ENCODE measurements at regions not wholly inside any gene's neighbourhood (a gene's known extent, or its start where the extent isn't known, plus 50 kb on each side); places are given as distances from the start of the nearest gene placed in this dataset.
"Not testable (repeated sequence)": the region's sequence is repeated elsewhere in the genome, so short reads cannot be mapped to it uniquely, and the experiment has no call there.

DNA sequence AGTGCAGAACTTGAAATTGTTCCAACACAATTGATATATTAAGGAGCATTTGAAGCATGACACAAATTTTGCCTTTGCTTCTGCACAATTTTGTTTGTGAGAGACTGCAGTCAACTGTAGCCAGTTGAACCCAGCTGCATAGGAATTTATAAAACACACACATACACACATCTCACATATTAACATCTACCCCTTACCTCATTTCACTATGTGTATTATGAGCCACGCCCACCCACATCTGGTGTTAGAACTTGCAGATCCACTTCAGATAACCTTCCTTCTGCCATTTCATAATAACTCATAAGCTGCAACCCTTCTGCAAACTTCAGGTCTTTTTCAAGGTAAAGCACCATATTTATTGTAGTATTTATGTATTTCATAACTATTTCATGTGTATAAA lies 188.1 kb upstream of the WDFY3 start:
- Histone ChIP-seq H3K27ac (ENCODE audit: low read depth, low read length) (no peak overlapping the region), H3K4me1 (ENCODE audit: control insufficient read depth, insufficient read depth, low read length) (no peaks in the 10 kb centered on the region), H3K36me3 (ENCODE audit: control insufficient read depth, insufficient read depth, low read length) (no peaks in the 10 kb centered on the region), H3K9ac (ENCODE audit: low read length) (no peak overlapping the region), H3K4me3 (ENCODE audit: low read depth, low read length) (no peak overlapping the region), H3K9me3 (ENCODE audit: control insufficient read depth, insufficient read depth, low read depth, low read length) (no peaks in the 10 kb centered on the region), H3K27me3 (ENCODE audit: control insufficient read depth, insufficient read depth, low read length) (no peaks in the 10 kb centered on the region)

DNA sequence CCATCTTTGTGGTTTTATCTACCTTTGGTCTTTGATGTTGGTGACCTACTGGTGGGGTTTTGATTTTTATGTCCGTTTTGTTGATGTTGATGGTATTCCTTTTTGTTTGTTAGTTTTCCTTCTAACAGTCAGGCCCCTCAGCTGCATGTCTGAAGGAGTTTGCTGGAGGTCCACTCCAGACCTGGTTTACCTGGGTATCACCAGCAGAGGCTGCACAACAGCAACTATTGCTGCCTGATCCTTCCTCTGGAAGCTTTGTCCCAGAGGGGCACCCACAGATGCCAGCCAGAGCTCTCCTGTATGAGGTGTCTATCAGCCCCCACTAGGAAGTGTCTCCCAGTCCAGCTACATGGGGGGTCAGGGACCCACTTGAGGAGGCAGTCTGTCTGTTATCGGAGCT lies 199.3 kb upstream of the WDFY3 start:
- no peaks in the 10 kb centered on the region for H3K27me3 ChIP-seq (ENCODE audit: control insufficient read depth, insufficient read depth, low read length)
- H3K9me3 ChIP-seq (ENCODE audit: control insufficient read depth, insufficient read depth, low read depth, low read length): no peaks in the 10 kb centered on the region
- H3K4me1 ChIP-seq (ENCODE audit: control insufficient read depth, insufficient read depth, low read length): peaks cover 6% of the 10 kb centered on the region; the same call in 1 of the 2 replicates
- no peak overlapping the region for H3K4me3 ChIP-seq (ENCODE audit: low read depth, low read length)
- H3K9ac ChIP-seq (ENCODE audit: low read length): no peak overlapping the region
- H3K27ac ChIP-seq (ENCODE audit: low read depth, low read length): no peak overlapping the region
- H3K36me3 ChIP-seq (ENCODE audit: control insufficient read depth, insufficient read depth, low read length): no peaks in the 10 kb centered on the region

DNA sequence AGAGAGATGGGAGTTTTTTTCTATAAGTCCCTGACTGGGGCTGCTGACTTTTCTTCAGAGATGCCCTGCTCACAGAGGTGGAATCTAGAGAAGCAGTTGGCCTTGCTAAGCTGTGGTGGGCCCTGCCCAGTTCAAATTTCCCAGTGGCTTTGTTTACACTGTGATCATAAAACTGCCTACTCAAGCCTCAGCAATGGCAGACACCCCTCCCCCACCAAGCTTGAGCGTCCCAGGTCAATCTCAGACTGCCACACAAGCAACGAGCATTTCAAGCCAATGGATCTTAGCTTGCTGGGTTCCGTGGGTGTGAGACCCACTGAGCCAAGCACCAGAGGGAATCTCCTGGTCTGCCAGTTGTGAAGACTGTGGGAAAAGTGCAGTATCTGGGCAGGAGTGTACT lies 199.8 kb upstream of the WDFY3 start:
- Histone ChIP-seq H3K36me3 (ENCODE audit: control insufficient read depth, insufficient read depth, low read length) (no peaks in the 10 kb centered on the region), H3K27me3 (ENCODE audit: control insufficient read depth, insufficient read depth, low read length) (no peaks in the 10 kb centered on the region), H3K4me3 (ENCODE audit: low read depth, low read length) (no peak overlapping the region), H3K27ac (ENCODE audit: low read depth, low read length) (no peak overlapping the region), H3K9ac (ENCODE audit: low read length) (no peak overlapping the region), H3K4me1 (ENCODE audit: control insufficient read depth, insufficient read depth, low read length) (peaks cover 6% of the 10 kb centered on the region; the same call in 1 of the 2 replicates), H3K9me3 (ENCODE audit: control insufficient read depth, insufficient read depth, low read depth, low read length) (no peaks in the 10 kb centered on the region)

DNA sequence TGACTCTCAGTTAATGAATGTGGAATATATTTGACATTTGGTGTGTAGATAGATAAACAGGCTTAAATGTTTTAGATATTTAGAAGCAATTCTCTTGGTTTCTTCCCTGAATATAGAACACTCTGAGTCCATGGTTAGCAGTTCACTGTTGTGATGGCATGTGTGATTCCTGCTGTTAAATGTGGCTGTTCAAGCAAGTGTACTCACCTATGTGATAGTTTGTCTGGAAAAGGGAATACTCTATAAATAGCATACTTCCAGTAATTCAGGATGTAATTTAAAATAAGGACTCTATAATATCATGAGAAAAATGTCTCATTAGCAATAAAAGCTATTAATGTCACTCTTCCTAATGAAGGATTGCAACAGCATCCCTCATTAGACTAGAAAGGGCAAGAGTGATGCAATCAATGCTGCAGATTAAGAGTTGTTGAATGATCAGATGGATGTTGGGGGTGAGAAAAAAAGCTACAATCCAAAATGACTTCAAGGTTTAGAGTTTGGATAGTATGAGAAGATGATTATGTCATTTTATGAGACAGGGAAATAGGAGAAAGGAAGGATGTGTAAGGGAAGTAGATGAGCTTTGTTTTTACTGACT lies 201.8 kb upstream of the WDFY3 start:
- no peak overlapping the region for H3K27ac ChIP-seq (ENCODE audit: low read depth, low read length)
- no peaks in the 10 kb centered on the region for H3K27me3 ChIP-seq (ENCODE audit: control insufficient read depth, insufficient read depth, low read length)
- H3K4me3 ChIP-seq (ENCODE audit: low read depth, low read length): no peak overlapping the region
- H3K9ac ChIP-seq (ENCODE audit: low read length): no peak overlapping the region
- H3K36me3 ChIP-seq (ENCODE audit: control insufficient read depth, insufficient read depth, low read length): no peaks in the 10 kb centered on the region
- H3K4me1 ChIP-seq (ENCODE audit: control insufficient read depth, insufficient read depth, low read length): peaks cover 6% of the 10 kb centered on the region; the same call in 1 of the 2 replicates
- no peaks in the 10 kb centered on the region for H3K9me3 ChIP-seq (ENCODE audit: control insufficient read depth, insufficient read depth, low read depth, low read length)

DNA sequence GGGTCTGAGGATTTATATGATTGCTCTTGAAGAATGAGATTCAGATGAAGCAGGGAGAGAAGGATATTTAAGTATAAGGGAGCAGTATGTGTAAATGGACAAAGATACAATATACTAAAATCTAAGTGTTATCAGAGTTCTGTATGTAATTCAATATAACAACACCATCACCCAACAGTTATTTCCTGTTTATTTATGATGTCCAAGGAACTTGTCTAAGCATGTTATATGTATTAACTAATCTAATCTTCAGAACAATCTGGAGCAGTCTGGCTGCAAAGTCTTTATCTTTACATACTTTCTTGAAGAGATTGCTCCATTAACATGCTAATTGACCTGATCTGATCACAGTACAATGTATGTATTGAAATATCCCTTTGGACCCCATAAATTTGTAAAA lies 203.8 kb upstream of the WDFY3 start:
- Histone ChIP-seq H3K36me3 (ENCODE audit: control insufficient read depth, insufficient read depth, low read length) (no peaks in the 10 kb centered on the region), H3K27me3 (ENCODE audit: control insufficient read depth, insufficient read depth, low read length) (no peaks in the 10 kb centered on the region), H3K27ac (ENCODE audit: low read depth, low read length) (no peak overlapping the region), H3K4me1 (ENCODE audit: control insufficient read depth, insufficient read depth, low read length) (peaks cover 6% of the 10 kb centered on the region; the same call in 1 of the 2 replicates), H3K9ac (ENCODE audit: low read length) (no peak overlapping the region), H3K9me3 (ENCODE audit: control insufficient read depth, insufficient read depth, low read depth, low read length) (no peaks in the 10 kb centered on the region), H3K4me3 (ENCODE audit: low read depth, low read length) (no peak overlapping the region)

DNA sequence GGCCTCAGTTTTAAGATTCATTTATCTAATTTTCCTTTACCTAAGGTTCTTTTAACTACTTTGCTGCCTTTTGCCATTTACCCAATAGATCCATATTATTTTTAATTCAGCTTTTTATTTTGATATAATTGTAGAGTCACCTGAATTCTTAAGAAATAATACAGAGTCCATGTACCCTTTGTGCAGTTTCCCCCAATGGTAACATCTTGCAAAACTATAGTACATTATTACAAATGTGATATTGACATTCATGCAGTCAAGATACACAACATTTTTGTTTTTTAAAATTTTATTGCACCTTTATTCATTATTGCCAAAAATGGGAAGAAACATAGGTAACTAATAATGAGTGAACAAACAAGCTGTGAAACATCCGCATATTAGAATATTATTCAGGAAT lies 208.7 kb upstream of the WDFY3 start:
- Histone ChIP-seq H3K27me3 (ENCODE audit: control insufficient read depth, insufficient read depth, low read length) (no peaks in the 10 kb centered on the region), H3K9ac (ENCODE audit: low read length) (no peak overlapping the region), H3K27ac (ENCODE audit: low read depth, low read length) (no peak overlapping the region), H3K36me3 (ENCODE audit: control insufficient read depth, insufficient read depth, low read length) (no peaks in the 10 kb centered on the region), H3K4me1 (ENCODE audit: control insufficient read depth, insufficient read depth, low read length) (no peaks in the 10 kb centered on the region), H3K4me3 (ENCODE audit: low read depth, low read length) (no peak overlapping the region), H3K9me3 (ENCODE audit: control insufficient read depth, insufficient read depth, low read depth, low read length) (no peaks in the 10 kb centered on the region)

DNA sequence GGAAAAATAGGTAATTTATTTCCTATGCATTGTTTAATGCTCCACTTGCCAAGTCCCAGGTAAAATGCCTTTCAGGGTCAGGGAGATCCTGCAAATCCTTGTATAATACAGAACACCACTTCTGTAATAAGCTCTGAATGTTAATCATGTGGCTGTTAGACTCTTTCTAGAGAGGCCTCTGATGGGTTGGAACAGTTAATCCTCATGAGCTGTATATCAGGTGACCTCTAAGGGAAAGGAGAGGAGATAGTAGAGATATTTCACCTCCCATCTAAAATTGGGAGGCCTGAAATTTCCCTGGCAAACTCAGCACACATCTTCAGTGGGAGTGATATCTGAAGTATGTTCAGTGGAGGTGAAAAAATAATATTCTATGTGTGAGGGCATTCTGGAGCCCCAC lies 210.6 kb upstream of the WDFY3 start:
- Histone ChIP-seq H3K9ac (ENCODE audit: low read length) (no peak overlapping the region), H3K4me3 (ENCODE audit: low read depth, low read length) (no peak overlapping the region), H3K4me1 (ENCODE audit: control insufficient read depth, insufficient read depth, low read length) (no peaks in the 10 kb centered on the region), H3K9me3 (ENCODE audit: control insufficient read depth, insufficient read depth, low read depth, low read length) (no peaks in the 10 kb centered on the region), H3K36me3 (ENCODE audit: control insufficient read depth, insufficient read depth, low read length) (no peaks in the 10 kb centered on the region), H3K27ac (ENCODE audit: low read depth, low read length) (no peak overlapping the region), H3K27me3 (ENCODE audit: control insufficient read depth, insufficient read depth, low read length) (no peaks in the 10 kb centered on the region)

DNA sequence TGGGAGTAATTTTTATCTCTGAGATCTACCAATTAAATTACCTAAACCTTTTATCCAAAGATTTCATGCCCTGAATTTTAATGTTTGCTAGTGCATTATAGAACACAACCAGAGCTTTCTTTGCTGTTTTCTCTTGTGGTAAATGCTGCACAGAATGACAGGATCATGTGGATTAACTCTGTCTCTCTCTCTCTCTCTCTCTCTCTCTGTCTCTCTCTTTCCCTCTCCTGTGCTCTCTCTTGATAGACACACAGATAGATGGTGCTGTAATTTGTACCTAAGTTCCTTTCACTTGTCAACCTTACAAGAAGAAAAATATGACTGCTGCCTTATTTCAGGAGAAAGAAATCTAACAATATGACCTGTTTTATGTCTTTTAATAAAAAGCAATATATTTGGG lies 211.2 kb upstream of the WDFY3 start:
- H3K27ac ChIP-seq (ENCODE audit: low read depth, low read length): no peak overlapping the region
- no peak overlapping the region for H3K4me3 ChIP-seq (ENCODE audit: low read depth, low read length)
- no peaks in the 10 kb centered on the region for H3K4me1 ChIP-seq (ENCODE audit: control insufficient read depth, insufficient read depth, low read length)

DNA sequence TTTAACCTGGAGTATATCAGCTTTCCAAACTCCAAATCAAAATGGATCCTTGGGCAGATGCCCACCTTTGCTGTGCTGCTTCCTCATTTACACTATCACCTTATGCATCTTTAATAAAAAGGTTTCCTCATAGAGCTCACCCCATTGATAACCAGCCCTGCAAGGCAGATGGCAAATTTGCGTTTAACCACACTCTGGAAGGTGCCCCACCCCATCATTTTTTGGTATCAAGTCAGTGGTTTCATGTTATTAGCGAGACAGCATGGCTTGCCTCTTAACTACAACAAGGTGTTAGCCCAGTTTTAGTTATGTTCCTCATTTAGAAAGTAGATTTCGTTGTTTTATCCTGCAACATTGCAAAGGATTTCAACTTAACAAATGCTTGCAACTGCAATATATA lies 214.0 kb upstream of the WDFY3 start:
- Histone ChIP-seq H3K27me3 (ENCODE audit: control insufficient read depth, insufficient read depth, low read length) (no peaks in the 10 kb centered on the region), H3K4me1 (ENCODE audit: control insufficient read depth, insufficient read depth, low read length) (no peaks in the 10 kb centered on the region), H3K36me3 (ENCODE audit: control insufficient read depth, insufficient read depth, low read length) (no peaks in the 10 kb centered on the region), H3K4me3 (ENCODE audit: low read depth, low read length) (no peak overlapping the region), H3K9ac (ENCODE audit: low read length) (no peak overlapping the region), H3K9me3 (ENCODE audit: control insufficient read depth, insufficient read depth, low read depth, low read length) (no peaks in the 10 kb centered on the region), H3K27ac (ENCODE audit: low read depth, low read length) (no peak overlapping the region)

More for the DNA sequence above, 211.2 kb upstream of the WDFY3 start:
- Histone ChIP-seq H3K36me3 (ENCODE audit: control insufficient read depth, insufficient read depth, low read length) (no peaks in the 10 kb centered on the region), H3K9ac (ENCODE audit: low read length) (no peak overlapping the region), H3K9me3 (ENCODE audit: control insufficient read depth, insufficient read depth, low read depth, low read length) (no peaks in the 10 kb centered on the region), H3K27me3 (ENCODE audit: control insufficient read depth, insufficient read depth, low read length) (no peaks in the 10 kb centered on the region)

DNA sequence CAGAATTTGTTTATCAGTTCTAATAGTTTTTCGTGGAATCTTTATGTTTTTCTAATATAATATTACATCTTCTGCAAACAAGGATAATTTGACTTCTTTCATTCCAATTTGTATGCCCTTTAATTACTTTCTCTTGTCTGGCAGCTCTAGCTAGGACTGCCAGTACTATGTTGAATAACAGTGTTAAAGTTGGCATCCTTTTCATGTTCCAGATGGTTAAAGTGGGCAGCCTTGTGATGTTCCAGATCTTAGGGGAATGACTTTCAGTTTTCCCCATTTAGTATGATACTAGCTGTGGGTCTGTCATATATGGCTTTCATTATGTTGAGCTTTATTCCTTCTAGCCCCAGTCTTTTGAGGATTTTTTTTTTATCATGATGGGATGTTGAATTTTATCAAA lies 220.6 kb upstream of the WDFY3 start:
- no peaks in the 10 kb centered on the region for H3K27me3 ChIP-seq (ENCODE audit: control insufficient read depth, insufficient read depth, low read length)
- no peak overlapping the region for H3K4me3 ChIP-seq (ENCODE audit: low read depth, low read length)
- H3K27ac ChIP-seq (ENCODE audit: low read depth, low read length): no peak overlapping the region
- no peaks in the 10 kb centered on the region for H3K36me3 ChIP-seq (ENCODE audit: control insufficient read depth, insufficient read depth, low read length)
- no peaks in the 10 kb centered on the region for H3K9me3 ChIP-seq (ENCODE audit: control insufficient read depth, insufficient read depth, low read depth, low read length)
- no peak overlapping the region for H3K9ac ChIP-seq (ENCODE audit: low read length)
- H3K4me1 ChIP-seq (ENCODE audit: control insufficient read depth, insufficient read depth, low read length): no peaks in the 10 kb centered on the region

DNA sequence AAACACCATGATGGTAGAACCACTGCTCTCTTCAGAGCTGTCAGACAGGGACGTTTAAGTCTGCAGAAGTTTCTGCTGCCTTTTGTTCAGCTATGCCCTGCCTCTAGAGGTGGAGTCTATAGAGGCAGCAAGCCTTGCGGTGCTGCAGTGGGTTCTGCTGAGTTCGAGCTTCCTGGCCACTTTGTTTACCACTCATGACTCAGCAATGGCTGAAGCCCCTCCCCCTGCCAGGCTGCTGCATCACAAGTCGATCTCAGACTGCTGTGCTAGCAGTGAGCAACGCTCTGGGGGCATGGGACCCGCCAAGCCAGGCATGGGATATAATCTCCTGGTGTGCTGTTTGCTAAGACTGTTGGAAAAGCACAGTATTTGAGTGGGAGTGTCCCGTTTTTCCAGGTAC lies 229.5 kb upstream of the WDFY3 start:
- not testable (repeated sequence) for H3K4me3 ChIP-seq (ENCODE audit: low read depth, low read length); H3K4me1 ChIP-seq (ENCODE audit: control insufficient read depth, insufficient read depth, low read length); H3K27me3 ChIP-seq (ENCODE audit: control insufficient read depth, insufficient read depth, low read length); H3K36me3 ChIP-seq (ENCODE audit: control insufficient read depth, insufficient read depth, low read length); H3K9ac ChIP-seq (ENCODE audit: low read length); H3K27ac ChIP-seq (ENCODE audit: low read depth, low read length)
- H3K9me3 ChIP-seq (ENCODE audit: control insufficient read depth, insufficient read depth, low read depth, low read length): peaks cover 18% of the 10 kb centered on the region

DNA sequence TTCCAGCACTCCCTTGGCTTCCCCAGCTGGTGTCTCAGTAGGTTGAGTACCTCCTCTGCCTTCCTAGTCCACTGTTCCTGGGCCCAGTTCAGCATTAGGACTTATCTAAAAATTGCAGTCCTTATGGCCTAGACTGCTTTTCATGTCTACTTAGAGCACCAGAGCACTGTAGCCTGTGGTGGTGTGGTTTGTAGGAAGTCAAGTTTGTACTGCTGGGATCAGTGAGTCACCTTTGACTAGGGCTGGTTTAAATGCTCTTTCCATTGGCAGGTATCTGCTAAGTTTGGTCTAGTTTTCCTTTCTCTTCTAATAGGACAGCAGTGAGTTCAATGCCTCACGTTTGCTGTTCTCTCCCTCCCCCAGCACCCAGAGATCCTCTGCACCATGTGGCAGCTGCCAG lies 233.6 kb upstream of the WDFY3 start:
- Histone ChIP-seq H3K4me3 (ENCODE audit: low read depth, low read length) (no peak overlapping the region), H3K9ac (ENCODE audit: low read length) (no peak overlapping the region), H3K36me3 (ENCODE audit: control insufficient read depth, insufficient read depth, low read length) (no peaks in the 10 kb centered on the region), H3K4me1 (ENCODE audit: control insufficient read depth, insufficient read depth, low read length) (no peaks in the 10 kb centered on the region), H3K27me3 (ENCODE audit: control insufficient read depth, insufficient read depth, low read length) (no peaks in the 10 kb centered on the region), H3K27ac (ENCODE audit: low read depth, low read length) (no peak overlapping the region), H3K9me3 (ENCODE audit: control insufficient read depth, insufficient read depth, low read depth, low read length) (peaks cover 18% of the 10 kb centered on the region)
